A549 (cell line): ENCODE measurements at regions not wholly inside any gene's neighbourhood (a gene's known extent, or its start where the extent isn't known, plus 50 kb on each side); places are given as distances from the start of the nearest gene placed in this dataset.
"Not testable (repeated sequence)": the region's sequence is repeated elsewhere in the genome, so short reads cannot be mapped to it uniquely, and the experiment has no call there.

Source experiments
- ATAC-seq, 2 experiments: fragments of 200-7000 bp in 1 of 2; fragments of >200 bp in 1 of 2; cut with Nextera tagmentation in 1 of 2; cut with Tn5 transposase in 1 of 2; 3 replicates each; pipeline versions ENCODE4 v1.8.0 to v1.9.1; 2018 to 2020; ENCODE audit warnings: mild to moderate bottlenecking in 1 of 2, moderate library complexity in 1 of 2
- CTCF ChIA-PET: fragments of 300-600 bp; sonication (Branson Sonifier 250); formaldehyde crosslinking; extraction: SDS; loops from one replicate; lab custom pipeline; 2021; ENCODE audit warnings: antibody characterized with exemption, inconsistent platforms; lab: Yijun Ruan, JAX
- POLR2A ChIA-PET: fragments of 350-600 bp; formaldehyde crosslinking; extraction: SDS; loops from one replicate; lab custom pipeline; 2021; ENCODE audit warnings: antibody characterized with exemption, inconsistent platforms; lab: Yijun Ruan, JAX
- DNase-seq, 2 experiments: peaks; one replicate each; pipeline versions ENCODE4 v3.0.0 to v3.0.0-alpha.2; 2011 to 2016; ENCODE audit warnings: low read depth in 1 of 2, low spot score in 1 of 2
- FAIRE-seq: peaks from 2 replicates; lab custom pipeline; 2011; peaks lifted over from hg19 to GRCh38; lab: Jason Lieb, UNC
- H3K27ac ChIP-seq, 2 experiments: fragments of >200 bp; sonication (Bioruptor Twin); formaldehyde crosslinking; 3 replicates each; pipeline ENCODE4 v1.5.1; 2016 to 2017
- H3K4me1 ChIP-seq: fragments of >200 bp; sonication (Bioruptor Twin); formaldehyde crosslinking; 3 replicates; pipeline ENCODE4 v1.6.1; 2016
- H3K4me2 ChIP-seq: fragments of >200 bp; sonication (Bioruptor Twin); formaldehyde crosslinking; 3 replicates; pipeline ENCODE4 v1.6.1; 2016
- H3K4me3 ChIP-seq: fragments of >200 bp; sonication (Bioruptor Twin); formaldehyde crosslinking; 3 replicates; pipeline ENCODE4 v1.5.1; 2016
- H3K9me3 ChIP-seq: fragments of >200 bp; sonication (Bioruptor Twin); formaldehyde crosslinking; 3 replicates; pipeline ENCODE4 v1.6.1; 2016
- CBX2 ChIP-seq: fragments of 200-600 bp; sonication (generic); IDR thresholded peaks from 2 replicates; pipeline ENCODE4 v1.6.1; 2016; ENCODE audit warnings: low read depth, mild to moderate bottlenecking, borderline replicate concordance
- CEBPB ChIP-seq, 2 experiments: fragments of >200 bp in 1 of 2; sonication (Bioruptor Twin) in 1 of 2; formaldehyde crosslinking in 1 of 2; IDR thresholded peaks; 2 replicates each; pipeline ENCODE4 v1.6.1; 2012 to 2016
- EP300 ChIP-seq, 2 experiments: fragments of >200 bp; sonication (Bioruptor Twin); formaldehyde crosslinking; IDR thresholded peaks; 2 replicates in 1 of 2; 3 replicates in 1 of 2; pipeline ENCODE4 v1.6.1; 2016 to 2017
- ESRRA ChIP-seq: fragments of 150-350 bp; IDR thresholded peaks from 2 replicates; pipeline ENCODE4 v1.6.1; 2014; ENCODE audit warnings: mild to moderate bottlenecking, low read length, borderline replicate concordance
- FOSB ChIP-seq: fragments of 250-450 bp; sonication (Bioruptor Pico); IDR thresholded peaks from 2 replicates; pipeline ENCODE4 v1.5.0; 2020; ENCODE audit warnings: mild to moderate bottlenecking, moderate library complexity
- GATA3 ChIP-seq: IDR thresholded peaks from 2 replicates; pipeline ENCODE4 v1.6.1; 2012; ENCODE audit warnings: borderline replicate concordance
- HDAC2 ChIP-seq: fragments of 200-600 bp; sonication (generic); IDR thresholded peaks from 2 replicates; pipeline ENCODE4 v1.6.1; 2016
- HOXB5 ChIP-seq: fragments of 250-450 bp; sonication (Bioruptor Pico); IDR thresholded peaks from 2 replicates; pipeline ENCODE4 v1.5.0; 2020; ENCODE audit warnings: mild to moderate bottlenecking, moderate library complexity
- JUN ChIP-seq, 2 experiments: fragments of >200 bp; sonication (Bioruptor Twin); formaldehyde crosslinking; IDR thresholded peaks; 2 replicates in 1 of 2; 3 replicates in 1 of 2; pipeline ENCODE4 v1.6.1; 2016 to 2017
- JUNB ChIP-seq: fragments of >200 bp; sonication (Bioruptor Twin); formaldehyde crosslinking; IDR thresholded peaks from 2 replicates; pipeline ENCODE4 v1.6.1; 2016
- MAFK ChIP-seq: fragments of 450-650 bp; IDR thresholded peaks from 2 replicates; pipeline ENCODE4 v1.6.1; 2014; ENCODE audit not compliant: partially characterized antibody
- MAZ ChIP-seq: fragments of 150-350 bp; IDR thresholded peaks from 2 replicates; pipeline ENCODE4 v1.6.1; 2014; ENCODE audit warnings: antibody characterized with exemption, low read depth, low read length, borderline replicate concordance
- RAD21 ChIP-seq, 2 experiments: fragments of >200 bp in 1 of 2; sonication (Bioruptor Twin) in 1 of 2; formaldehyde crosslinking in 1 of 2; IDR thresholded peaks in 1 of 2; conservative IDR thresholded peaks in 1 of 2; 2 replicates in 1 of 2; 3 replicates in 1 of 2; pipeline ENCODE4 v1.6.1; 2012 to 2018; ENCODE audit warnings: inconsistent platforms in 1 of 2
- TFCP2L1 ChIP-seq: fragments of 250-450 bp; sonication (Bioruptor Pico); IDR thresholded peaks from 2 replicates; pipeline ENCODE4 v1.5.0; 2021; ENCODE audit warnings: mild to moderate bottlenecking
- TP53 ChIP-seq: fragments of 250-450 bp; sonication (Bioruptor Pico); IDR thresholded peaks from 2 replicates; pipeline ENCODE4 v1.5.0; 2021; ENCODE audit warnings: mild to moderate bottlenecking, moderate library complexity
- ZC3H11A ChIP-seq: fragments of 450-650 bp; IDR thresholded peaks from 2 replicates; pipeline ENCODE4 v1.6.1; 2014; ENCODE audit warnings: antibody characterized with exemption, mild to moderate bottlenecking
- WGBS: methylation state at CpG from one replicate; pipeline ENCODE4 v1.1.6; 2017; ENCODE audit errors: missing lambda C conversion rate; 5-methylcytosine and 5-hydroxymethylcytosine counted together
- TF ChIP-seq, protein P1 (sequence below): fragments of 250-450 bp; sonication (Bioruptor Pico); IDR thresholded peaks from 2 replicates; pipeline ENCODE4 v1.5.0; 2020; ENCODE audit warnings: low read depth, mild to moderate bottlenecking, moderate library complexity
- TF ChIP-seq, protein P2 (sequence below): fragments of 450-650 bp; IDR thresholded peaks from 2 replicates; pipeline ENCODE4 v1.6.1; 2014; ENCODE audit warnings: antibody characterized with exemption
- TF ChIP-seq, protein P3 (sequence below): IDR thresholded peaks from 2 replicates; pipeline ENCODE4 v1.6.1; 2012; ENCODE audit warnings: low read depth, borderline replicate concordance
- TF ChIP-seq, protein P4 (sequence below): fragments of 150-350 bp; IDR thresholded peaks from 2 replicates; pipeline ENCODE4 v1.6.1; 2014; ENCODE audit warnings: low read depth, mild to moderate bottlenecking, low read length
- TF ChIP-seq, protein P5 (sequence below): fragments of 200-600 bp; sonication (generic); IDR thresholded peaks from 2 replicates; pipeline ENCODE4 v1.6.1; 2016; ENCODE audit warnings: antibody characterized with exemption, mild to moderate bottlenecking, moderate library complexity

DNA sequence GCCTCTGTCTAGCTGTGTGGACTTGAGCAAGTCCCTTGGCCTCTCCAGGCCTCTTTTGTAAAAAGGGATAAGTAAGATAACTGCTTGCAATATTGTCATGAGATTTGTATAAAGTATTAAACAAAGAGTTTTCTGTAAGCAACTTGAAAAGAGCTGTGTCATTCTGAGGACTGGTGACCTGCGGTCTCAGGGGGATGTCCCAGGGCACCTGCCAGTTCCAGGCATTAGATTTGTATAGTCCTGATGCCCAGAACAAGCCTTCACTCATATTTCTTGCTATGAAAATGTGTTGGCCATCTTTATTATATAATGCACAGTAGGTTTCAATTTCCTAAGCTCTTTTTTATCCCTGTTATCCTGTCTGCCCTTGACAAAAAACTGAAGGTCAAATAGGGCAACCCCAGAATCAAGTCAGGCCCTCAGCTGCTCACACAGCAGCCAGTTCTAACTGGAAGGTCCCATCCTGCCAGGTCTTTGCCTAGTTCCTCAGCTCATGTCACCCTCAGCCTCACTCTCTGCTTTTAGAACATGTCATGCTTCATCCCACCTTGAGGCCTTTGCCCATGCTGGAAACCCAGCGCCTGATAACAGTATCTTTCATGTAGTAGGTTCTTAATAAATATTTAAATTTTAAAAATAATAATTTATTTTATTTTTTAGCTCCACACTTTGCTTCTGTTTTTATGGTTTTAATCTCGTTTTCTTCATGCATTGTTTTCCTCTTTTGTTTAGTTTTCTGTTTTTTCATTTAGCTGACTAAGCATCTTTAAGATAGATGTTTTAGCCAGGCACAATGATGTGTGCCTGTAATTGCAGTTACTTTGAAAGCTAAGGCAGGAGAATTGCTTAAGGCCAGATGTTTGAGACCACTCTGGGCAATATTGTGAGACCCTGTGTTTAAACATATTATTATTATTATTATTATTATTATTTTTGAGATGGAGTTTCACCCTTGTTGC is 87.5 kb upstream of the ZNF92 start:
- WGBS: 73% methylated on average over 3 of the region's 3 CpGs
- H3K4me1 ChIP-seq: no peaks in the 10 kb centered on the region
- FAIRE-seq (no peak), ATAC-seq (no peak; a peak in 1 of 6 replicates), DNase-seq (no peak)
- H3K9me3 ChIP-seq: no peaks in the 10 kb centered on the region
- POLR2A ChIA-PET: no interaction called here
- no peak overlapping the region for H3K4me3 ChIP-seq
- CTCF ChIA-PET: interaction anchor here (0.7 to 1.6 kb wide), 2 partner anchors 9 to 22 kb away, joined by 7 to 8 read pairs; no protein-coding TSS in a partner anchor
- no peak overlapping the region for H3K27ac ChIP-seq
- no peak overlapping the region for H3K4me2 ChIP-seq
- TF ChIP-seq ESRRA: 0 out of 2 replicates have a peak, but pooled peaks have one; percentile 30
- TF ChIP-seq HOXB5 (CRISPR knock-in tag): no peak
- peak; percentile 92 for TF ChIP-seq MAFK

DNA sequence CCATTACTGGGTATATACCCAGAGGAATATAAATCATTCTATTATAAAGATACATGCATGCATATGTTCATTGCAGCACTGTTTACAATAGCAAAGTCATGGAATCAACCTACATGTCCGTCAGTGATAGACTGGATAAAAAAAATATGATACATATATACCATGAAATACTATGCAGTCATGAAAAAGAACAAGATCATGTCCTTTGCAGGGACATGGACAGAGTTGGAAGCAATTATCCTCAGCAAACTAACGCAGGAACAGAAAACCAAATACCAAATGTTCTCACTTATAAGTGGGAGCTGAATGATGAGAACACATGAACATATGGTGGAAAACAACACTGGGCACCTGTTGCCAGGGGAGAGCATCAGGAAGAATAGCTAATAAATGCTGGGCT is 88.4 kb upstream of the ZNF92 start:
- H3K9me3 ChIP-seq, H3K27ac ChIP-seq, DNase-seq, POLR2A ChIA-PET, H3K4me3 ChIP-seq, ATAC-seq, H3K4me2 ChIP-seq, FAIRE-seq, H3K4me1 ChIP-seq: not testable (repeated sequence)
- 95% methylated on average over 2 of the region's 2 CpGs for WGBS
- CTCF ChIA-PET: interaction anchor here (1.6 to 1.7 kb wide), 2 partner anchors 22 to 23 kb away, joined by 7 to 8 read pairs; no protein-coding TSS in a partner anchor
- TF ChIP-seq HDAC2: 0 out of 2 replicates have a peak, but pooled peaks have one; percentile 30

DNA sequence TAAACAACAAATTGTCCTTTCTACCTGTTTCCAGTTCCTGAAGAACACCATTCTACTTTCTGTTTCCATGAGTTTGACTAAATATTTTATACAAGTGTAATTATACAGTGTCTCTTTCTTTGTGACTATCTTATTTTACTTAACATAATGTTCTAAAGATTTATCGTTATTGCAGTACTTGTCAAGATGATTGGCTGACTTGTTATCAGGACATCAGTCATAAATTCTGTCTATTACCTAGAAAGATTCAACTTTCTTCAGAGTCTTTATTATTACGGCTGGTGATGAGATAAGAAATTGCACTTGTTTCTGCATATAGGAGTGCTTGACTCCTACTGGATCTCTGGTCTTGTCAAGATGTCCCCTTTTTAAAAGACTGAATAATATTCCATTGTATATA is 93.9 kb upstream of the ZNF92 start:
- WGBS: 51% methylated on average over 2 of the region's 2 CpGs
- H3K4me1 ChIP-seq: no peaks in the 10 kb centered on the region
- TF ChIP-seq, protein P1, sequence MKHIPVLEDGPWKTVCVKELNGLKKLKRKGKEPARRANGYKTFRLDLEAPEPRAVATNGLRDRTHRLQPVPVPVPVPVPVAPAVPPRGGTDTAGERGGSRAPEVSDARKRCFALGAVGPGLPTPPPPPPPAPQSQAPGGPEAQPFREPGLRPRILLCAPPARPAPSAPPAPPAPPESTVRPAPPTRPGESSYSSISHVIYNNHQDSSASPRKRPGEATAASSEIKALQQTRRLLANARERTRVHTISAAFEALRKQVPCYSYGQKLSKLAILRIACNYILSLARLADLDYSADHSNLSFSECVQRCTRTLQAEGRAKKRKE (CRISPR knock-in tag): no peak
- no peak for TF ChIP-seq RAD21 (conservative IDR thresholded peaks at IDR 0.05 in 1 of 2, IDR thresholded peaks at IDR 0.05 in 1 of 2)
- TF ChIP-seq MAZ: no peak
- no peak for TF ChIP-seq JUNB
- TF ChIP-seq FOSB (CRISPR knock-in tag): no peak
- TF ChIP-seq TFCP2L1: no peak
- TF ChIP-seq, protein P2, sequence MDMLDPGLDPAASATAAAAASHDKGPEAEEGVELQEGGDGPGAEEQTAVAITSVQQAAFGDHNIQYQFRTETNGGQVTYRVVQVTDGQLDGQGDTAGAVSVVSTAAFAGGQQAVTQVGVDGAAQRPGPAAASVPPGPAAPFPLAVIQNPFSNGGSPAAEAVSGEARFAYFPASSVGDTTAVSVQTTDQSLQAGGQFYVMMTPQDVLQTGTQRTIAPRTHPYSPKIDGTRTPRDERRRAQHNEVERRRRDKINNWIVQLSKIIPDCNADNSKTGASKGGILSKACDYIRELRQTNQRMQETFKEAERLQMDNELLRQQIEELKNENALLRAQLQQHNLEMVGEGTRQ: no peak
- no peak for TF ChIP-seq CEBPB (IDR thresholded peaks at IDR 0.05)
- no peak for TF ChIP-seq EP300 (IDR thresholded peaks at IDR 0.05)
- TF ChIP-seq, protein P3, sequence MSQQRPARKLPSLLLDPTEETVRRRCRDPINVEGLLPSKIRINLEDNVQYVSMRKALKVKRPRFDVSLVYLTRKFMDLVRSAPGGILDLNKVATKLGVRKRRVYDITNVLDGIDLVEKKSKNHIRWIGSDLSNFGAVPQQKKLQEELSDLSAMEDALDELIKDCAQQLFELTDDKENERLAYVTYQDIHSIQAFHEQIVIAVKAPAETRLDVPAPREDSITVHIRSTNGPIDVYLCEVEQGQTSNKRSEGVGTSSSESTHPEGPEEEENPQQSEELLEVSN: no peak
- no peak for TF ChIP-seq TP53 (CRISPR knock-in tag)
- TF ChIP-seq, protein P4, sequence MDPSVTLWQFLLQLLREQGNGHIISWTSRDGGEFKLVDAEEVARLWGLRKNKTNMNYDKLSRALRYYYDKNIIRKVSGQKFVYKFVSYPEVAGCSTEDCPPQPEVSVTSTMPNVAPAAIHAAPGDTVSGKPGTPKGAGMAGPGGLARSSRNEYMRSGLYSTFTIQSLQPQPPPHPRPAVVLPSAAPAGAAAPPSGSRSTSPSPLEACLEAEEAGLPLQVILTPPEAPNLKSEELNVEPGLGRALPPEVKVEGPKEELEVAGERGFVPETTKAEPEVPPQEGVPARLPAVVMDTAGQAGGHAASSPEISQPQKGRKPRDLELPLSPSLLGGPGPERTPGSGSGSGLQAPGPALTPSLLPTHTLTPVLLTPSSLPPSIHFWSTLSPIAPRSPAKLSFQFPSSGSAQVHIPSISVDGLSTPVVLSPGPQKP: no peak
- no peak for TF ChIP-seq GATA3
- TF ChIP-seq JUN (IDR thresholded peaks at IDR 0.05): no peak
- no peak for TF ChIP-seq ZC3H11A
- TF ChIP-seq, protein P5, sequence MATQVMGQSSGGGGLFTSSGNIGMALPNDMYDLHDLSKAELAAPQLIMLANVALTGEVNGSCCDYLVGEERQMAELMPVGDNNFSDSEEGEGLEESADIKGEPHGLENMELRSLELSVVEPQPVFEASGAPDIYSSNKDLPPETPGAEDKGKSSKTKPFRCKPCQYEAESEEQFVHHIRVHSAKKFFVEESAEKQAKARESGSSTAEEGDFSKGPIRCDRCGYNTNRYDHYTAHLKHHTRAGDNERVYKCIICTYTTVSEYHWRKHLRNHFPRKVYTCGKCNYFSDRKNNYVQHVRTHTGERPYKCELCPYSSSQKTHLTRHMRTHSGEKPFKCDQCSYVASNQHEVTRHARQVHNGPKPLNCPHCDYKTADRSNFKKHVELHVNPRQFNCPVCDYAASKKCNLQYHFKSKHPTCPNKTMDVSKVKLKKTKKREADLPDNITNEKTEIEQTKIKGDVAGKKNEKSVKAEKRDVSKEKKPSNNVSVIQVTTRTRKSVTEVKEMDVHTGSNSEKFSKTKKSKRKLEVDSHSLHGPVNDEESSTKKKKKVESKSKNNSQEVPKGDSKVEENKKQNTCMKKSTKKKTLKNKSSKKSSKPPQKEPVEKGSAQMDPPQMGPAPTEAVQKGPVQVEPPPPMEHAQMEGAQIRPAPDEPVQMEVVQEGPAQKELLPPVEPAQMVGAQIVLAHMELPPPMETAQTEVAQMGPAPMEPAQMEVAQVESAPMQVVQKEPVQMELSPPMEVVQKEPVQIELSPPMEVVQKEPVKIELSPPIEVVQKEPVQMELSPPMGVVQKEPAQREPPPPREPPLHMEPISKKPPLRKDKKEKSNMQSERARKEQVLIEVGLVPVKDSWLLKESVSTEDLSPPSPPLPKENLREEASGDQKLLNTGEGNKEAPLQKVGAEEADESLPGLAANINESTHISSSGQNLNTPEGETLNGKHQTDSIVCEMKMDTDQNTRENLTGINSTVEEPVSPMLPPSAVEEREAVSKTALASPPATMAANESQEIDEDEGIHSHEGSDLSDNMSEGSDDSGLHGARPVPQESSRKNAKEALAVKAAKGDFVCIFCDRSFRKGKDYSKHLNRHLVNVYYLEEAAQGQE: no peak
- no peak for TF ChIP-seq CBX2
- ATAC-seq (no peak), FAIRE-seq (no peak), DNase-seq (no peak)
- no peak overlapping the region for H3K4me2 ChIP-seq
- POLR2A ChIA-PET: no interaction called here
- CTCF ChIA-PET: interaction anchor here (1.0 kb wide), 1 partner anchor 40 kb away, joined by 3 read pairs; no protein-coding TSS in a partner anchor
- no peak overlapping the region for H3K4me3 ChIP-seq
- no peak overlapping the region for H3K27ac ChIP-seq
- peaks cover 2% of the 10 kb centered on the region; the same call in 1 of the 3 replicates for H3K9me3 ChIP-seq
